C4-2B (cell line): ENCODE measurements at regions not wholly inside any gene's neighbourhood (a gene's known extent, or its start where the extent isn't known, plus 50 kb on each side); places are given as distances from the start of the nearest gene placed in this dataset.
A peak's percentile ranks its signal among the peaks of the same experiment; 100 is the strongest.
"Not testable (repeated sequence)": the region's sequence is repeated elsewhere in the genome, so short reads cannot be mapped to it uniquely, and the experiment has no call there.

Source experiments
- H3K27ac ChIP-seq: fragments of 450-650 bp; 2 replicates; pipeline ENCODE4 v1.5.1; 2017
- CTCF ChIP-seq: fragments of 450-650 bp; conservative IDR thresholded peaks from 2 replicates; pipeline ENCODE4 v1.5.1; 2017; ENCODE audit warnings: mild to moderate bottlenecking
- ZFX ChIP-seq: fragments of 450-650 bp; IDR thresholded peaks from 2 replicates; pipeline ENCODE4 v1.6.1; 2017

GRCh38 chr4:26062215-26062614 lies 148.2 kb downstream of the SMIM20 start:
- no peak overlapping the region for H3K27ac ChIP-seq
- no peak for TF ChIP-seq ZFX
- TF ChIP-seq CTCF: no peak

- H3K27ac ChIP-seq: not testable (repeated sequence)
Measured at GRCh38 chr4:26064009-26064408, 150.0 kb downstream of the SMIM20 start.

GRCh38 chr4:26065833-26066232 lies 151.8 kb downstream of the SMIM20 start:
- TF ChIP-seq ZFX: no peak
- no peak for TF ChIP-seq CTCF
- no peak overlapping the region for H3K27ac ChIP-seq

GRCh38 chr4:26067035-26067434 lies 153.0 kb downstream of the SMIM20 start:
- TF ChIP-seq CTCF: no peak
- TF ChIP-seq ZFX: no peak
- no peak overlapping the region for H3K27ac ChIP-seq

- TF ChIP-seq ZFX: no peak
- peak; percentile 48 for TF ChIP-seq CTCF
Measured at GRCh38 chr4:26069218-26069617, 155.2 kb downstream of the SMIM20 start.

GRCh38 chr4:26071688-26072087 lies 157.7 kb downstream of the SMIM20 start:
- TF ChIP-seq CTCF (no peak), ZFX (no peak)
- no peak overlapping the region for H3K27ac ChIP-seq

More at GRCh38 chr4:26069218-26069617, 155.2 kb downstream of the SMIM20 start:
- H3K27ac ChIP-seq: no peak overlapping the region

- TF ChIP-seq ZFX: no peak
- TF ChIP-seq CTCF: no peak
- no peak overlapping the region for H3K27ac ChIP-seq
Measured at GRCh38 chr4:26073886-26074560, 160.0 kb downstream of the SMIM20 start.
